Breast epithelium (tissue), 4 donors: ENCODE measurements at regions not wholly inside any gene's neighbourhood (a gene's known extent, or its start where the extent isn't known, plus 50 kb on each side); places are given as distances from the start of the nearest gene placed in this dataset.

ENCODE experiments used
- DNase-seq, 2 donors: peaks; one replicate each; pipeline ENCODE4 v3.0.0-alpha.2; 2019; ENCODE audit warnings: low spot score in 2 of 2
- H3K27ac ChIP-seq, 2 donors: fragments of 200-600 bp; sonication (generic) in 1 of 2; one replicate each; pipeline ENCODE4 v1.5.1; 2016 to 2019; ENCODE audit warnings: mild to moderate bottlenecking in 1 of 2
- H3K27me3 ChIP-seq, 2 donors: fragments of 200-600 bp; sonication (generic) in 1 of 2; one replicate each; pipeline versions ENCODE4 v1.5.1 to v1.6.0; 2017 to 2019; ENCODE audit warnings: control low read depth in 1 of 2, mild to moderate bottlenecking in 1 of 2
- H3K36me3 ChIP-seq: fragments of 200-600 bp; one replicate; pipeline ENCODE4 v1.5.1; 2019
- H3K4me1 ChIP-seq, 2 donors: fragments of 200-600 bp; sonication (generic); one replicate each; pipeline ENCODE4 v1.5.1; 2016 to 2019; ENCODE audit warnings: control low read depth in 1 of 2
- H3K4me3 ChIP-seq, 3 donors: fragments of 200-600 bp; sonication (generic); 1 replicate in 2 of 3; 2 replicates in 1 of 3; pipeline ENCODE4 v1.5.1; 2016 to 2019; ENCODE audit warnings: mild to moderate bottlenecking in 3 of 3, moderate library complexity in 2 of 3
- H3K9me3 ChIP-seq, 2 donors: fragments of 200-600 bp; sonication (generic) in 1 of 2; one replicate each; pipeline ENCODE4 v1.5.1; 2016 to 2019; ENCODE audit warnings: control low read depth in 1 of 2
- POLR2A ChIP-seq: fragments of 450-650 bp; IDR thresholded peaks from one replicate; pipeline ENCODE4 v1.6.1; 2016; ENCODE audit warnings: antibody characterized with exemption, mild to moderate bottlenecking, moderate library complexity
- POLR2AphosphoS5 ChIP-seq, 3 donors: sonication (generic); formaldehyde crosslinking; IDR thresholded peaks; one replicate each; pipeline ENCODE4 v1.6.1; 2017; ENCODE audit warnings: antibody characterized with exemption in 3 of 3
- intact Hi-C: fragments of 100-400 bp; cut with DNase I; formaldehyde crosslinking; loops from one replicate; pipeline ENCODE4 v1.15.1; 2023; ENCODE audit warnings: low total_unique reads
- TF ChIP-seq, protein P1 (sequence below), 3 donors: fragments of 450-650 bp; IDR thresholded peaks; one replicate each; pipeline ENCODE4 v1.5.1; 2016 to 2017; ENCODE audit warnings: antibody characterized with exemption in 3 of 3, mild to moderate bottlenecking in 3 of 3, moderate library complexity in 3 of 3

DNA sequence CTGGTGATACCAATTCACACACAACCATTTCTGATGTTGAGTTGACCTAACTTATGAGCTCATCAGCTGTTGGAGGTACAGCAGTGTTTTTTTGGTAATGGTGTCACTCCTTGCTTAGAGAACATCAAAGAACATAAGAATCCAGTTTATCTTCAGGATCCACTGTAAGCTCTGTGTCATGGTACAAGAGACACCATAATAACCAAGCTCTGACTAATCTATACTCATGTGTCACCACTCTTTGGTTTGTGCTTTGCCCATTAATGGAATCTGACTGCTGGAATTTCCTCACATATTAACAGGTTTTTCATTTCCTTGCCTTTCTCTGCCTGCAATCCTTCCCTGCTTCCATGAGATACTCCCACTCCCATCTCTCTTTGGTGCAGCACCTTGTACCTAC, 735.1 kb upstream of the LCORL start:
- TF ChIP-seq POLR2AphosphoS5 (IDR thresholded peaks at IDR 0.05) = no peak
- TF ChIP-seq POLR2A = no peak
- TF ChIP-seq, protein P1, sequence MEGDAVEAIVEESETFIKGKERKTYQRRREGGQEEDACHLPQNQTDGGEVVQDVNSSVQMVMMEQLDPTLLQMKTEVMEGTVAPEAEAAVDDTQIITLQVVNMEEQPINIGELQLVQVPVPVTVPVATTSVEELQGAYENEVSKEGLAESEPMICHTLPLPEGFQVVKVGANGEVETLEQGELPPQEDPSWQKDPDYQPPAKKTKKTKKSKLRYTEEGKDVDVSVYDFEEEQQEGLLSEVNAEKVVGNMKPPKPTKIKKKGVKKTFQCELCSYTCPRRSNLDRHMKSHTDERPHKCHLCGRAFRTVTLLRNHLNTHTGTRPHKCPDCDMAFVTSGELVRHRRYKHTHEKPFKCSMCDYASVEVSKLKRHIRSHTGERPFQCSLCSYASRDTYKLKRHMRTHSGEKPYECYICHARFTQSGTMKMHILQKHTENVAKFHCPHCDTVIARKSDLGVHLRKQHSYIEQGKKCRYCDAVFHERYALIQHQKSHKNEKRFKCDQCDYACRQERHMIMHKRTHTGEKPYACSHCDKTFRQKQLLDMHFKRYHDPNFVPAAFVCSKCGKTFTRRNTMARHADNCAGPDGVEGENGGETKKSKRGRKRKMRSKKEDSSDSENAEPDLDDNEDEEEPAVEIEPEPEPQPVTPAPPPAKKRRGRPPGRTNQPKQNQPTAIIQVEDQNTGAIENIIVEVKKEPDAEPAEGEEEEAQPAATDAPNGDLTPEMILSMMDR (IDR thresholded peaks at IDR 0.05) = no peak
- H3K27me3 ChIP-seq = no peaks in the 10 kb centered on the region
- no peaks in the 10 kb centered on the region for H3K9me3 ChIP-seq
- H3K36me3 ChIP-seq = no peaks in the 10 kb centered on the region
- no peak for DNase-seq
- intact Hi-C loops = no loop called here
- no peak overlapping the region for H3K4me3 ChIP-seq
- H3K4me1 ChIP-seq = no peaks in the 10 kb centered on the region
- no peak overlapping the region for H3K27ac ChIP-seq

GRCh38 chr4:18754180-18754579, 732.6 kb upstream of the LCORL start:
- Histone ChIP-seq H3K27ac (no peak overlapping the region), H3K9me3 (no peaks in the 10 kb centered on the region), H3K27me3 (no peaks in the 10 kb centered on the region), H3K4me1 (no peaks in the 10 kb centered on the region), H3K4me3 (no peak overlapping the region), H3K36me3 (no peaks in the 10 kb centered on the region)
- DNase-seq = no peak
- intact Hi-C loops = no loop called here
- TF ChIP-seq POLR2AphosphoS5 (IDR thresholded peaks at IDR 0.05) (no peak), POLR2A (no peak)
- TF ChIP-seq, protein P1 (IDR thresholded peaks at IDR 0.05) = no peak

DNA sequence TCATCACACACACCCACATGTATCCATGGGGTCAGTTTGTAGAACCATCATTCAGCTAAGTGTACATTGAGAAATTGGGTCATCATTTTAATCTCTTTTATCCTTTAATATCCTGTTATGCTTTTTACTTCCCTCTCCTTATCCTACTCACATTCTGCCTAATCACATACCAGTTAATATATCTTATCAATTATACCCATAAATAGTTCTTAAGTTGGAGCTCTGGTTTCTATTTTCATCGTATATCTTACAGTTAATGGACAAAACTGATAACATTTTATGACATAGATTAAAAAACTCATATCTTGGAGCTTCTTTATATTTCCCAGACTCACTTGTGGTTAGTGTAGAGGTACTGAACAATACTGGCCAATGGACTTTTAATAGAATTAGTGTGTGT, 729.5 kb upstream of the LCORL start:
- no peak for DNase-seq
- Histone ChIP-seq H3K4me3 (no peak overlapping the region), H3K27me3 (no peaks in the 10 kb centered on the region), H3K9me3 (no peaks in the 10 kb centered on the region), H3K4me1 (no peaks in the 10 kb centered on the region), H3K27ac (no peak overlapping the region), H3K36me3 (no peaks in the 10 kb centered on the region)
- intact Hi-C loops = no loop called here
- TF ChIP-seq POLR2AphosphoS5 (IDR thresholded peaks at IDR 0.05) = no peak

- intact Hi-C loops = loop anchor here (5.0 kb wide), 1 partner anchor 348 kb away; no protein-coding TSS in a partner anchor
- Histone ChIP-seq H3K9me3 (no peaks in the 10 kb centered on the region), H3K4me1 (no peaks in the 10 kb centered on the region), H3K27ac (no peak overlapping the region), H3K36me3 (no peaks in the 10 kb centered on the region), H3K4me3 (no peak overlapping the region), H3K27me3 (no peaks in the 10 kb centered on the region)
- TF ChIP-seq POLR2AphosphoS5 (IDR thresholded peaks at IDR 0.05) = no peak
- TF ChIP-seq POLR2A = no peak
- TF ChIP-seq, protein P1 (IDR thresholded peaks at IDR 0.05) = no peak
- no peak for DNase-seq
Measured at GRCh38 chr4:18749391-18749790, 727.8 kb upstream of the LCORL start.

DNA sequence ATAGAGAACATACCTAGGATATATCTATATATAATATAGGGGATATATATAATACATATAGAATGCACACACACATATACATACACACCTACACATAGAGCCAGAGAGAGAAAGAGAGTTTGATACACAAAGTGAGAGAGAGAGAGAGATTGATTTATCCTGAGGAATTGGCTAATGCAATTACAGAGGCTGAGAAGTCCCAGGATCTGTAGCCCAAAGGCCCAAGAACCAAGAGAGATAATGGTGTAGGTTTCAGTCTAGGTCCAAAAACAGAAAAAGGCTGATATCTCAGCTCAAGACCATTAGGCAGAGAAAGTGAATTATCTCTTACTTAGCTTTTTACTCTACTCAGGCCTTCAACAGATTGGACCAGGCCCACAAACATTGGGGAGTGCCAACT, 715.0 kb upstream of the LCORL start:
- Histone ChIP-seq H3K9me3 (no peaks in the 10 kb centered on the region), H3K27me3 (no peaks in the 10 kb centered on the region), H3K4me1 (no peaks in the 10 kb centered on the region), H3K4me3 (no peak overlapping the region), H3K36me3 (no peaks in the 10 kb centered on the region), H3K27ac (no peak overlapping the region)
- no peak for TF ChIP-seq POLR2A
- TF ChIP-seq POLR2AphosphoS5 (IDR thresholded peaks at IDR 0.05) = no peak
- intact Hi-C loops = no loop called here
- DNase-seq = no peak

GRCh38 chr4:18735740-18736268, 714.2 kb upstream of the LCORL start:
- H3K27ac ChIP-seq = no peak overlapping the region
- intact Hi-C loops = no loop called here
- no peak overlapping the region for H3K4me3 ChIP-seq
- H3K27me3 ChIP-seq = no peaks in the 10 kb centered on the region
- TF ChIP-seq POLR2A (no peak), POLR2AphosphoS5 (IDR thresholded peaks at IDR 0.05) (no peak)
- TF ChIP-seq, protein P1 (IDR thresholded peaks at IDR 0.05) = no peak
- H3K9me3 ChIP-seq = no peaks in the 10 kb centered on the region
- no peaks in the 10 kb centered on the region for H3K36me3 ChIP-seq
- no peaks in the 10 kb centered on the region for H3K4me1 ChIP-seq
- DNase-seq = no peak
